GM21825 (cell line): ENCODE measurements at regions not wholly inside any gene's neighbourhood (a gene's known extent, or its start where the extent isn't known, plus 50 kb on each side); places are given as distances from the start of the nearest gene placed in this dataset.

Experiments
- ATAC-seq: cut with Tn5 transposase; IDR thresholded peaks from one replicate; pipeline ENCODE4 v1.9.1; 2021; ENCODE audit warnings: mild to moderate bottlenecking, moderate library complexity; ENCODE audit not compliant: unreplicated experiment

GRCh38 chr4:57442831-57443291, 332.7 kb upstream of the IGFBP7 start:
- ATAC-seq: no peak

DNA sequence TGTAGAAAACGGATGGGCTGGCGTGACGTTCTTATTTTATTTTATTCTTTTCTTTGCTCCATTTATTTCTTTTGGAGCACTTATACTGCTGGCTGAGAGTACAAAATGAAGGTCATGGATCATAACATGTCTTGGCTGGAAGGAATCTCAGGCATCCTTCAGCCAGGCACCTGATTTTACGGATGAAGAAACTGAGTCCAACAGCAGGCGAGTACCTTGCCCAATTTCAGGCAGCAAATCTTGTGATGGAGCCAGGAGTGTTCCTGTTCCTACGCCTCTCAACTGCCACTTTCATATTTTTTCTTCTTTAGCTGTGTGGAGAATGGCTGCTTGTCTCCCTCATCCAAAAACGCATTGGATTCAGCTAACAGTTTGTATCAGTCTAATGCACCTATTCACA, 332.1 kb upstream of the IGFBP7 start:
- ATAC-seq: no peak

DNA sequence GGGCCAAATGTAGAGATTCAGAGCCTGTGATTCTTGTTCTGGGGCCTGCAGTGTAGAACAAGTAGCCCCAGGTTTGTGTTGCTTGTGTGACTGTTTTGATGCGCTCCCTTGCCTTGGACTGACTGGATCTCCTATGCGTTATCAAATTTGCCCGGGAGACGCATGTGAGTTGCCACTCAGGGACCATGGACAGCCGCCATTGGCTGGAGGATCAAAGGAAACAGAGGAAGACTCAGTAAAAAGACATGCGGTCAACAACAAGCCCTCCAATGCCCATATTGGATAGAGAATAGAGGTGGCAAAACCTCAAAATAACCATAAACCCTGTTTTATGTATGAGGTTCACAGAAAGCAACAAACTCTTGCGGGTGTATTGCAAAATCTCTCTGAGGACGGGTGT, 327.5 kb upstream of the IGFBP7 start:
- no peak for ATAC-seq

- no peak for ATAC-seq
These were observed 325.1 kb upstream of the IGFBP7 start for GRCh38 chr4:57435300-57435699.

DNA sequence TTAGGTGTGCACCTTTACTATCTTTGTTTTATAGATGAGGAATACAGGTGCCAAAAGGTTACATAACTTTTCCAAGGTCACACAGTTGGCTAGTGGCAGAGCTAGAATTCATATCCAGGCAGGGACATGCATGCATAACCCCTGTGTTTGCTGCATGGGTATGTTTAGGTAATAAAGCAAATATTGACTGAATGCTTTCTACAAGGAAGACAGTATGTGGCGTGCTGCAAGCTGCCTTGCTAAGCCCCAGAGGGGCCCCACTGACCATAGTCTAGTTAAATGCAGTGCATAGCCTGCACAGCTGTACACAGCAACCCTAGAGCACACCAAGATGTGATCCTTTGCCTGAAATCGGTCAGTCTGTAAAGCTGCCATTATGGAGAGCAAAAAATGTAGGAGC, 320.5 kb upstream of the IGFBP7 start:
- no peak for ATAC-seq

DNA sequence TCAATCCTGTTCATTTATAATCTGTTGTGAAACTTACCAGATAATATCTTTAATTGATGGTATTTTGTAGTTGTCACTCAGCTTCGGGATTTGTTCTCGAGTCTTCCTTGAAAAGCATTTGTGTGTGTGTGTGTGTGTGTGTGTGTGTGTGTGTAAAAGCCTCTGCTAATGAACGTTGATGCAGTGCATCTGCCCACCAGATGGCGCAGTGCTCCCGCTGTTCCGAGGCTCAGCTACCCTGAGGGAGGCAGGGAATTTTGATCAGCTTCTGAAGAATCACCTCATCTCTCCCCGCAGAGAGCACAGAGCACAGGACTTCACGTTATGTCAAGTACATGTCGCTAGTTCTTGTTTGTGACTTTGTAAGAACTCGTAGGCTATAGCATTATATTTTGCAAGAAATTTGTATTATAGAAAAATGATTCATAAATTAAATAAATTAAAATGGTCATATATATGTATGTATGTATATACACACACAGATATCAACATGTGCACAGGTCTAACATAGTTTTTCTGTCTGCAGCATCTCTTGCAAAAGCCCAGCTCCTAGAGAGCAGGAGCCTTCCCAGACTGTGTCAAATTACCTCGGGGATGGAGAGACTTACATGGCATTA, 316.7 kb upstream of the IGFBP7 start:
- peak; percentile 85 for ATAC-seq

DNA sequence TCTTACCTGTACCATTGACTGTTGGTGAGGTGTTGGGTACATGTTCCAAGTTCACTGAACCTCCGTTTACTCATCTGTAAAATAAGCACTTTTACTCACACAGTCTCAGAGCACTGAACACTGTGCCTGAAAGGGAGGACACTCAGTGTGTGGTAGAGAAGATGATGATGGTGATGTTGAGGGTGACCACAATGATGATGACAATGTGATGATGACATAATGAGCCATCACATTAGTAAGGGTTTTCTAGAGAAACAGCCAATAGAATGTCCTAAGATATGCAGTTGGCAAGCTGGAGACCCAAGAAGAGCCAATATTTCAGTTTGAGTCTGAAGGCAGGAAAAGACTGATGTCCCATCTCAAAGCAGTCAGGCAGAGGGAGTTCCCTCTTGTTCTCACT, 315.4 kb upstream of the IGFBP7 start:
- no peak for ATAC-seq

DNA sequence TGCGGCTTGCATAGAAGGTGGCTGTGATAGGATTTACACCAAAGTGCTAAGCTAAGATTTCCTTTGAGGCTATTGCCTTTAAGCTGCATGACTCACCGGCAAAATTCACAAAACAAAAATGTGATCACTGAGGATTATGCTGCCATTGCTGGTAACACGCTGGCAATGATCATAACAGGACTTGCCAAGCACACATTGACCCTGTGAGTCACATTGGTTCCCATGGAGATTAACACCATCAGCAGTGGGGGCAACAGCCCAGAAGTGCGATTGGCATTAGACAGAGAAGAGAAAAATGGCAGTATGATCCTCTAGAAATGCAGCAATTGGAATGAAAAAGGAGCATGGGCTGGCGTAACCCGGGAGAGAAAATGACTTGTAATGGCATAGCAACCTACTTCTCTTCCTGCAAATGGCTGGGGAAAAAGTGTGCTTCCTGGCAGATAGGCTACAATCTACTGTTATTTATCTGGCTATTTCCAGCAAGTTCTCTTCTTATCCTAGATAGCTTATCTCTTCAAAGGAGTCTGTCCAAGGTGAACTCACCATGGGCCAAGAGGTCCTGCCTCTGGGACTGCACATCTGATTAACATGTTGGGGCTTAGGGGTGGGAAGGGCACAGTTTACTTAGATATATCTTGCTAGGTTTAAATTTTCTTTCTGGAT, 314.2 kb upstream of the IGFBP7 start:
- no peak for ATAC-seq

- no peak for ATAC-seq
These were observed 307.9 kb upstream of the IGFBP7 start for GRCh38 chr4:57418133-57418532.

- ATAC-seq: no peak
These were observed 302.3 kb upstream of the IGFBP7 start for GRCh38 chr4:57412259-57413054.

- ATAC-seq: no peak
These were observed 300.3 kb upstream of the IGFBP7 start for GRCh38 chr4:57410331-57411052.

- no peak for ATAC-seq
These were observed 295.2 kb upstream of the IGFBP7 start for GRCh38 chr4:57405359-57405758.

GRCh38 chr4:57404483-57404882, 294.3 kb upstream of the IGFBP7 start:
- ATAC-seq: no peak

DNA sequence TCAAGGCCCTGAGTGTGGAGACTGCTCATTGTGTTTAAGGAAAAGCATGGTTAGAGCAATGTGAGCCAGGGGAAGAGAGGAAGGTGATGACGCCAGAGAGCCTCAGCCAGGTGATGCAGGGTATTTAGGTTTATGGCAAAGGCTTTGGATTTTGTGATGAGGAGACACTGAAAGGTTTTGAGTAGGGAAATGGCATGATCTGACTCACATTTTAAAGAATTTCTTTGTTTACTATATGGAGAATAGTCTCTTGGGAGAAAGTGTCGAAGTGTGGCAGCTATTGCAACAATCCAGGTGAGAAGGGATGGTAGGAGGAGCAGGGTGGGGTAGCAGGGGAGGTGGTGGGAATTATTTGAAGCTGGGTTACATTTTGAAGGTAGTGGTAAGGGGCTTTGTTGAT, 293.4 kb upstream of the IGFBP7 start:
- ATAC-seq: no peak

DNA sequence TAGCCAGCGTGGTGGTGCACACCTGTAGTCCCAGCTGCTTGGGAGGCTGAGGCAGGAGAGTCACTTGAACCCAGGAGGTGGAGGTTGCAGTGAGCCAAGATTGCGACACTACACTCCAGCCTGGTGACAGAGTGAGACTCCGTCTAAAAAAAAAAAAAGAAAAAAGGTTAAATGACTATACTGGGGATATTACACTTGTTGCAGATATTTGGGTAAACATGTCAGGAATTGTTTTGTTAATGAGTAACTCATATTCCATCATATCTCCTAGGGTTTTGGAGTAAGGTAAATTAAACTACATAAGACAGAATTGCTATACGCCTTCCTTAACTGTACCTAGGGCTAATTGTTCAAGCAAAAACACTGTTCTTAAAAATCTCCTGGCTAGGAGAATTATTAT, 291.4 kb upstream of the IGFBP7 start:
- ATAC-seq: no peak

DNA sequence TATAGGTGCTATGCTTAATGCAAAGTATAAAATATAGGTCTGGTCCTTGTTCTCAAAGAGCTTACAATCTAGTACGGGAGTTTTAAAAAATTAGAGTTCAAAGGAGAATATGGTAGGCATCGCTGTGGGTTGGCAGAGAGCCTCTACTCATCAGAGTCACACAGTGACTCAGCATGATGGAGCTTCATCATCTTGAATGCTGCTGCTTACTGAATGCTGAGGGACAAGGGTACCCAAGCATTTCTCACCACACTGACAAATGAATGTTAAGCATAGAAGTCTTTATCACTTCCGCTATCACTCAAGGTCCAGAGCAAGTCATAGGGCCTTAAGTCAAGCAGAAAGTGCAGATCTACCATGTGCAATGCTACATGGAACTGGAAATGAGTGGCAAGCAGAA, 268.6 kb upstream of the IGFBP7 start:
- ATAC-seq: no peak

DNA sequence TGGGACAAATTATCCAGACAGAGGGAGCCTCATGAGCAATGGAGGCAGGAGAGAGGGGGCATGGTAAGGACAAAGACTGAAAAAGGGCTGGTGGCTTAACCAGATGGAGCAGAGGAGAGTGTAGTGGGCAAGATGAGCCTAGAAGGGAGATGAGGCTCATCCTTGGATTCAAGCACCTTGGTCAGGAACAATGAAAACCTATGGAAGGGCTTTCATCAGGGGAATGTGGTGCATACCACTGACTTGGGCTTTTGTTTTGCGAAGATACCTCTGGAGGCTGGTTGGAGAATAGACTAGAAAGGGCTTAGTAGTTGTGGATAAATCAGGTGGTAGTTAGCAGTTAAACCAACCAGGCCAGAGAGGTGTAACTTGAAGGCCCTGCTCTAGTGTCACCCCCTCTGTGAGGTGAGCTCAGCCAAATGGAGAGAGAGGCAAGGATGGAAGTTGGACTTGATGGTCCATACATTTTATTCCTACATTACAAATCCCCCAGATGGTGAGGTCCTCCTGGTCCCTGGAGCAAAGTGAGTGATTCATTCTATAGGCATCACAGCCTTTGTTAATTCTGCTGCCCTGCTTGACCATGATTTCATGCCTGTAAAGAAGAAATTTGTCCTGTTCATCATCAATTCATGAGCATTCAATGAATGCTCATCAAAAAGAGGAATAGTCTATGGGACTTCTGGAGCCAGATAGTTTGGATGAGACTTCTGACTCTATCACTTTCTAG, 264.8 kb upstream of the IGFBP7 start:
- no peak for ATAC-seq

DNA sequence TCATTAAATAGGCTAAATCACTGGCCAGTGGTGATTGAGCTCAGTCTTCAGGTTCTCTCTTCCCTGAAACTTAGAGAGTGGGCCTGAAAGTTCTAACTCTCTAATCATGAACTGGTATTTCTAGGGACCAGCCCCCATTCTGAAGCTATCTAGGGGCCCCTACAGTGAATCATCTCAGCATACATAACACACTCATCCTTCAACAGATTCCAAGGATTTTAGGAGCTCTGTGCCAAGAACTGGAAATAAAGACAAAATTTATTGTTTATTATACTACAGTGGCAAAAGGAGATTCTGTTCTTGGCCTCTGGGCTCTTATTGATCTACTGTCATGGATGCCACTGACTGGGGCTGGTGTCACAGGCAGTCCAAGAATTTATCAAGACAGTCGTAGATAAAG, 263.8 kb upstream of the IGFBP7 start:
- ATAC-seq: no peak

- no peak for ATAC-seq
These were observed 261.5 kb upstream of the IGFBP7 start for GRCh38 chr4:57371671-57372070.

GRCh38 chr4:57370691-57371090, 260.5 kb upstream of the IGFBP7 start:
- no peak for ATAC-seq

- ATAC-seq: no peak
These were observed 259.3 kb upstream of the IGFBP7 start for GRCh38 chr4:57369446-57369845.
